ENCODE measurements at regions not wholly inside any gene's neighbourhood (a gene's known extent, or its start where the extent isn't known, plus 50 kb on each side); places are given as distances from the start of the nearest gene placed in this dataset.

- no peak overlapping the region for H3K4me3 ChIP-seq (ENCODE audit: low read depth, poor library complexity, severe bottlenecking)
- intact Hi-C loops (cut with DNase I; ENCODE audit: low total_unique reads) = no loop called here
- WGBS, 2 donors = 94 to 96% methylated on average over 2 of the region's 2 CpGs
- TF ChIP-seq, protein P1, sequence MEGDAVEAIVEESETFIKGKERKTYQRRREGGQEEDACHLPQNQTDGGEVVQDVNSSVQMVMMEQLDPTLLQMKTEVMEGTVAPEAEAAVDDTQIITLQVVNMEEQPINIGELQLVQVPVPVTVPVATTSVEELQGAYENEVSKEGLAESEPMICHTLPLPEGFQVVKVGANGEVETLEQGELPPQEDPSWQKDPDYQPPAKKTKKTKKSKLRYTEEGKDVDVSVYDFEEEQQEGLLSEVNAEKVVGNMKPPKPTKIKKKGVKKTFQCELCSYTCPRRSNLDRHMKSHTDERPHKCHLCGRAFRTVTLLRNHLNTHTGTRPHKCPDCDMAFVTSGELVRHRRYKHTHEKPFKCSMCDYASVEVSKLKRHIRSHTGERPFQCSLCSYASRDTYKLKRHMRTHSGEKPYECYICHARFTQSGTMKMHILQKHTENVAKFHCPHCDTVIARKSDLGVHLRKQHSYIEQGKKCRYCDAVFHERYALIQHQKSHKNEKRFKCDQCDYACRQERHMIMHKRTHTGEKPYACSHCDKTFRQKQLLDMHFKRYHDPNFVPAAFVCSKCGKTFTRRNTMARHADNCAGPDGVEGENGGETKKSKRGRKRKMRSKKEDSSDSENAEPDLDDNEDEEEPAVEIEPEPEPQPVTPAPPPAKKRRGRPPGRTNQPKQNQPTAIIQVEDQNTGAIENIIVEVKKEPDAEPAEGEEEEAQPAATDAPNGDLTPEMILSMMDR (IDR thresholded peaks at IDR 0.05) = no peak
- TF ChIP-seq POLR2A (IDR thresholded peaks at IDR 0.05) = no peak
- no peak for DNase-seq (ENCODE audit: low spot score in 2 of 2)
Measured at GRCh38 chr5:40314275-40314674, 365.4 kb upstream of the PTGER4 start.

DNA sequence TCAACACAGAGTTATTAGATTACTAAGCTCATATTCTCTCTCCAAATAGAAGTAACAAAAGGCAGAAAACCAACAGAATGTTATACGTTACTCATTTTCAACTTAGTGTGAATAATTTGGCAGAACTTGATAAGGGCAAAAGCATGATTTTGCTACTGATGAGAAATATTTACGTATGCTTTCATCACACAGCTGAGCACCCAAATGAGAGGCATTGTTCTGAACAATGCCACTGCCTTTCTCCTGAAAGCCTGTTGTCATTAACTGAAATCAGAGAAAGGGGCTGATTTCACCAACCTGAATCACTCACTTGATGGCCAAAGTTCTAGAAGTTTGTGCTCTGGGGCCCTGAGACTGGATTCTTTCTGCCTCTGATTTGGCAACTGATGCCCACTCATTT is 367.5 kb upstream of the PTGER4 start:
- WGBS, 2 donors = 39 to 41% methylated on average over 2 of the region's 2 CpGs
- no peak overlapping the region for H3K4me3 ChIP-seq (ENCODE audit: low read depth, poor library complexity, severe bottlenecking)
- TF ChIP-seq POLR2A (IDR thresholded peaks at IDR 0.05) = no peak
- TF ChIP-seq, protein P1 (IDR thresholded peaks at IDR 0.05) = no peak
- DNase-seq (ENCODE audit: low spot score in 2 of 2) = no peak
- intact Hi-C loops (cut with DNase I; ENCODE audit: low total_unique reads) = no loop called here

DNA sequence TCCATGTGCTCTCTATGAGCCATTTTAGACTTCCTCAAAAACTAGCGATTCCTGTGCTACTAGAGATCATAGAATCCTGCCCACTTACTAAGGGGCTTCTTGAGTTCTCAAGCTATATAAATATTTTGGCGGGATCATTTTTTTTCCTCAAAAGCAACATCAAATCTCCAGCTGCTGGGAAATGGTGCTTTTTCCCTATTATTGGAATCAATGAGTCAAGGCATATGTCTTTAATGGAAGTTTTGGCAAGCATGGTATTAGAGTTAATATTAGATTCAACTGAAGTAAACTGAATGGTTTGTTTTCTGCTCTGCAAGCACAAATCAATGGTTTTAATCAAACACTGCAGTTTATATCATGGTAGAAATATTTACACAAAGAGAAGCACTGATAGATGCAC is 369.9 kb upstream of the PTGER4 start:
- 47 to 65% methylated on average over 2 of the region's 2 CpGs for WGBS, 2 donors
- no peak overlapping the region for H3K4me3 ChIP-seq (ENCODE audit: low read depth, poor library complexity, severe bottlenecking)
- DNase-seq (ENCODE audit: low spot score in 2 of 2) = no peak
- intact Hi-C loops (cut with DNase I; ENCODE audit: low total_unique reads) = no loop called here
- TF ChIP-seq POLR2A (IDR thresholded peaks at IDR 0.05) = no peak
- TF ChIP-seq, protein P1 (IDR thresholded peaks at IDR 0.05) = no peak

- no peak for DNase-seq (ENCODE audit: low spot score in 2 of 2)
- intact Hi-C loops (cut with DNase I; ENCODE audit: low total_unique reads) = no loop called here
- H3K4me3 ChIP-seq (ENCODE audit: low read depth, poor library complexity, severe bottlenecking) = no peak overlapping the region
- TF ChIP-seq POLR2A (IDR thresholded peaks at IDR 0.05) = no peak
- TF ChIP-seq, protein P1 (IDR thresholded peaks at IDR 0.05) = no peak
Measured at GRCh38 chr5:40308867-40309266, 370.8 kb upstream of the PTGER4 start.

DNA sequence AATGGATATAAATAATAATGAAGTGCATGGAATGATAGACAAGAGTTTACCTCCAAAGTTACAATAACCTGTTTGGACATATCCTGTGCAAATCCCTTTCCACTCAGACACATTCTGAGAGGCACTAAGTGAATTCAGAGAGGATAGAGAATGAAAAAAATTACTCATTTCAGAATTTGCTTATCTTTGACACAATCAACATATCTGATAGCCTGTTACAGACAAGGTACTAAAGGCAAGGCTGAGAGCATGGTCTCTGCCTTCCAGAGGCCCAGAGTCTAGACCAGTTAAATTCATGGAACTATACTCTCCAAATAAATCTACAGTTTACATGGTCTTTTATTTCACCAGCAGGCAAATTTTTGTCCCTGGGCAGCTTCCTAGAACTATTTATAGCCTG is 371.8 kb upstream of the PTGER4 start:
- no peak overlapping the region for H3K4me3 ChIP-seq (ENCODE audit: low read depth, poor library complexity, severe bottlenecking)
- no peak for DNase-seq (ENCODE audit: low spot score in 2 of 2)
- TF ChIP-seq, protein P1 (IDR thresholded peaks at IDR 0.05) = no peak
- no peak for TF ChIP-seq POLR2A (IDR thresholded peaks at IDR 0.05)
- intact Hi-C loops (cut with DNase I; ENCODE audit: low total_unique reads) = no loop called here

- intact Hi-C loops (cut with DNase I; ENCODE audit: low total_unique reads) = no loop called here
- 58 to 75% methylated on average over 2 of the region's 2 CpGs for WGBS, 2 donors
- TF ChIP-seq, protein P1 (IDR thresholded peaks at IDR 0.05) = no peak
- no peak for TF ChIP-seq POLR2A (IDR thresholded peaks at IDR 0.05)
- no peak for DNase-seq (ENCODE audit: low spot score in 2 of 2)
- no peak overlapping the region for H3K4me3 ChIP-seq (ENCODE audit: low read depth, poor library complexity, severe bottlenecking)
Measured at GRCh38 chr5:40306869-40307487, 372.7 kb upstream of the PTGER4 start.
